DOHH2 (cell line): ENCODE measurements at regions not wholly inside any gene's neighbourhood (a gene's known extent, or its start where the extent isn't known, plus 50 kb on each side); places are given as distances from the start of the nearest gene placed in this dataset.

ENCODE experiments used
- H3F3A ChIP-seq: fragments of 200-600 bp; sonication (generic), shearing (Covaris generic); 2 replicates; pipeline ENCODE4 v1.6.0; 2016; ENCODE audit warnings: antibody characterized with exemption, mild to moderate bottlenecking; ENCODE audit not compliant: control insufficient read depth, insufficient read depth
- H3K27ac ChIP-seq: fragments of 200-600 bp; sonication (generic); 2 replicates; pipeline ENCODE4 v1.5.1; 2014; ENCODE audit warnings: low read depth, mild to moderate bottlenecking, low read length, moderate library complexity
- H3K27me3 ChIP-seq: fragments of 200-600 bp; sonication (generic); 2 replicates; pipeline ENCODE4 v1.6.1; 2014; ENCODE audit warnings: mild to moderate bottlenecking, low read length, mixed read lengths; ENCODE audit not compliant: control insufficient read depth
- H3K36me3 ChIP-seq: fragments of 200-600 bp; sonication (generic); 2 replicates; pipeline ENCODE4 v1.6.1; 2014; ENCODE audit warnings: mild to moderate bottlenecking, low read length, moderate library complexity, mixed read lengths; ENCODE audit not compliant: control insufficient read depth
- H3K4me1 ChIP-seq: fragments of 200-600 bp; sonication (generic); 2 replicates; pipeline ENCODE4 v1.6.1; 2014; ENCODE audit warnings: mild to moderate bottlenecking, low read length, mixed read lengths; ENCODE audit not compliant: control insufficient read depth
- H3K4me2 ChIP-seq: fragments of 200-600 bp; sonication (generic); 2 replicates; pipeline ENCODE4 v1.6.0; 2014; ENCODE audit warnings: mild to moderate bottlenecking, low read length, moderate library complexity
- H3K4me3 ChIP-seq: fragments of 200-600 bp; sonication (generic); 2 replicates; pipeline ENCODE4 v1.5.1; 2014; ENCODE audit warnings: mild to moderate bottlenecking, low read length, mixed read lengths
- H3K79me2 ChIP-seq: fragments of 200-600 bp; sonication (generic); 2 replicates; pipeline ENCODE4 v1.6.1; 2014; ENCODE audit warnings: mild to moderate bottlenecking, low read length, mixed read lengths; ENCODE audit not compliant: control insufficient read depth
- H3K9me2 ChIP-seq: fragments of 200-600 bp; sonication (generic); replicated peaks from 2 replicates; pipeline ENCODE4 v1.6.1; 2014; ENCODE audit warnings: mild to moderate bottlenecking, low read length, mixed read lengths; ENCODE audit not compliant: control insufficient read depth
- H3K9me3 ChIP-seq: fragments of 200-600 bp; sonication (generic); 2 replicates; pipeline ENCODE4 v1.6.1; 2014; ENCODE audit warnings: antibody characterized with exemption, low read length, mixed read lengths; ENCODE audit not compliant: control insufficient read depth, insufficient read depth
- H4K20me1 ChIP-seq: fragments of 200-600 bp; sonication (generic); 2 replicates; pipeline ENCODE4 v1.6.0; 2014; ENCODE audit warnings: low read depth, mild to moderate bottlenecking, antibody characterized with exemption, low read length, moderate library complexity; ENCODE audit not compliant: control insufficient read depth, insufficient read depth
- EZH2phosphoT487 ChIP-seq: fragments of 200-600 bp; sonication (generic); IDR thresholded peaks from 2 replicates; pipeline ENCODE4 v1.6.1; 2017; ENCODE audit warnings: borderline replicate concordance, mild to moderate bottlenecking, antibody characterized with exemption, low read length, moderate library complexity, mixed read lengths
- TF ChIP-seq, protein P1 (sequence below): fragments of 200-600 bp; sonication (generic); IDR thresholded peaks from one replicate; pipeline ENCODE4 v1.5.1; 2014; ENCODE audit warnings: antibody characterized with exemption, mild to moderate bottlenecking, low read depth, low read length; ENCODE audit not compliant: poor library complexity, severe bottlenecking

DNA sequence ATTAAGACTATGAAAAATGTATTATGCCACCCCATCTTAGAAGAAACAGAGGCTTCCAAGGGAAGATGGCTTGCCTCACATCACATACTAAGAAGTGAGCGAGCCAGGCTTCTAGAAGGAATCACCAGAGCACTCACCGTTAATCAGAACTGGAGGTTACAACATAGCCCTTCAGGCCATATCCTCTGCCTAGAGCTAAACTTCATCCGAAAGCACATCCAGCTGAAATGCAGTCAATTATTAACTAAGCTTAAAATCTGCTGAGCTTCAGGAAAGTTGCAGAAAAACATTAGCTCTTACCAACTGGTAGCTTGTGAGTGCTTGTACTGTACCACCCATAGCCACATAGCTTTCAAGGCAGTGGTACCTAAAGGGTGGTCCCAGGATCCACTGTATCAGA, 483.2 kb downstream of the TBL1XR1 start:
- H3F3A ChIP-seq, result no peaks in the 10 kb centered on the region
- H3K27ac ChIP-seq, result no peak overlapping the region
- H3K36me3 ChIP-seq, result no peaks in the 10 kb centered on the region
- no peaks in the 10 kb centered on the region for H3K4me1 ChIP-seq
- TF ChIP-seq EZH2phosphoT487, result no peak
- TF ChIP-seq, protein P1, sequence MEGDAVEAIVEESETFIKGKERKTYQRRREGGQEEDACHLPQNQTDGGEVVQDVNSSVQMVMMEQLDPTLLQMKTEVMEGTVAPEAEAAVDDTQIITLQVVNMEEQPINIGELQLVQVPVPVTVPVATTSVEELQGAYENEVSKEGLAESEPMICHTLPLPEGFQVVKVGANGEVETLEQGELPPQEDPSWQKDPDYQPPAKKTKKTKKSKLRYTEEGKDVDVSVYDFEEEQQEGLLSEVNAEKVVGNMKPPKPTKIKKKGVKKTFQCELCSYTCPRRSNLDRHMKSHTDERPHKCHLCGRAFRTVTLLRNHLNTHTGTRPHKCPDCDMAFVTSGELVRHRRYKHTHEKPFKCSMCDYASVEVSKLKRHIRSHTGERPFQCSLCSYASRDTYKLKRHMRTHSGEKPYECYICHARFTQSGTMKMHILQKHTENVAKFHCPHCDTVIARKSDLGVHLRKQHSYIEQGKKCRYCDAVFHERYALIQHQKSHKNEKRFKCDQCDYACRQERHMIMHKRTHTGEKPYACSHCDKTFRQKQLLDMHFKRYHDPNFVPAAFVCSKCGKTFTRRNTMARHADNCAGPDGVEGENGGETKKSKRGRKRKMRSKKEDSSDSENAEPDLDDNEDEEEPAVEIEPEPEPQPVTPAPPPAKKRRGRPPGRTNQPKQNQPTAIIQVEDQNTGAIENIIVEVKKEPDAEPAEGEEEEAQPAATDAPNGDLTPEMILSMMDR, result no peak
- no peak overlapping the region for H3K4me2 ChIP-seq
- H4K20me1 ChIP-seq, result no peaks in the 10 kb centered on the region
- H3K79me2 ChIP-seq, result no peaks in the 10 kb centered on the region
- no peaks in the 10 kb centered on the region for H3K9me2 ChIP-seq
- no peak overlapping the region for H3K4me3 ChIP-seq
- no peaks in the 10 kb centered on the region for H3K27me3 ChIP-seq
- H3K9me3 ChIP-seq, result no peaks in the 10 kb centered on the region

DNA sequence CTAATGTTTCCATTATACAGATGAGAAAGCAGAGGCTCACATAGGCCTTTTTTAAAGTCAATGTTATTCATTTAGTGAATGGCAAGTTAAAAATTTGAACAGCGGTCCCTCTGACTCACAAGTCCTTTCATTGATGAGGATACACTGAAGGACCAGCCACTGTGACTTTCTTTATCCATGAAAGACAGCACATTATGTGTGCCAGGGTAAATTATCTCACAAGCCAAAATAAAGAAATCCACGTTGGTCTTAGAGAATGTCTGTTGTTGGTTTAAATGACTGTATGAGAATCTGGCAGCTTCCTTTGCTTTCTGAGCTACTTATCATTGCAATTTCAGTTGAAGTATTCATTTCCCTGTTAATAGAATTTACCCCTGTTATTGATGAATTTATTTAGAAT, 485.1 kb downstream of the TBL1XR1 start:
- TF ChIP-seq EZH2phosphoT487, result no peak
- TF ChIP-seq, protein P1, result no peak
- no peaks in the 10 kb centered on the region for H3K36me3 ChIP-seq
- no peaks in the 10 kb centered on the region for H3K79me2 ChIP-seq
- H3K9me2 ChIP-seq, result no peaks in the 10 kb centered on the region
- H3K4me2 ChIP-seq, result no peak overlapping the region
- H3K4me1 ChIP-seq, result no peaks in the 10 kb centered on the region
- no peaks in the 10 kb centered on the region for H3K27me3 ChIP-seq
- H3K4me3 ChIP-seq, result no peak overlapping the region
- no peaks in the 10 kb centered on the region for H3K9me3 ChIP-seq
- H3K27ac ChIP-seq, result no peak overlapping the region
- no peaks in the 10 kb centered on the region for H4K20me1 ChIP-seq
- H3F3A ChIP-seq, result no peaks in the 10 kb centered on the region

DNA sequence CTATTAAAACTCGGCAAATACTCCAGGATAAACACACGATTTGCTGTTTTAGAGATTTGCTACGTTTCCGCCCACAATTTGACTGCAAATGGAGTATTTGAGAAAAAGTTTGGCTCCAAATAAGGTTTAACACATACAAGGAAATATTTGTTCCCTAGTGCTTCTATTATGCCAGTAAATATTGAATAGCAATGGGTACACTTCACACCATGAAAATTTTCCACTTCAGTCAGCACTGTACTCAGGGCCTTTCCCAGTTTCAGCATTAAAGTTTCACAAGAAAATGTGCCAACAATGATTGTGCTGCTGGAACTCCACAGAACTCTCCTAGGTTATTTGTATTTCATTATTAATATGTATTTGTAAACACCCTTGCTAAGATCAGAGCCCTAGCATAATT, 498.0 kb downstream of the TBL1XR1 start:
- H3K36me3 ChIP-seq, result no peaks in the 10 kb centered on the region
- H3K27me3 ChIP-seq, result no peaks in the 10 kb centered on the region
- H3K9me2 ChIP-seq, result no peaks in the 10 kb centered on the region
- H3K4me1 ChIP-seq, result no peaks in the 10 kb centered on the region
- H3K4me2 ChIP-seq, result no peak overlapping the region
- H4K20me1 ChIP-seq, result no peaks in the 10 kb centered on the region
- H3F3A ChIP-seq, result no peaks in the 10 kb centered on the region
- H3K27ac ChIP-seq, result no peak overlapping the region
- H3K9me3 ChIP-seq, result no peaks in the 10 kb centered on the region
- no peak for TF ChIP-seq EZH2phosphoT487
- TF ChIP-seq, protein P1, result no peak
- no peaks in the 10 kb centered on the region for H3K79me2 ChIP-seq
- no peak overlapping the region for H3K4me3 ChIP-seq
